GM12801 (cell line): ENCODE measurements at regions not wholly inside any gene's neighbourhood (a gene's known extent, or its start where the extent isn't known, plus 50 kb on each side); places are given as distances from the start of the nearest gene placed in this dataset.

ENCODE experiments used
- TF ChIP-seq, protein P1 (sequence below): IDR thresholded peaks from one replicate; pipeline ENCODE4 v1.5.1; 2011; ENCODE audit warnings: control low read depth; ENCODE audit not compliant: insufficient read length; ENCODE audit errors: extremely low read depth

DNA sequence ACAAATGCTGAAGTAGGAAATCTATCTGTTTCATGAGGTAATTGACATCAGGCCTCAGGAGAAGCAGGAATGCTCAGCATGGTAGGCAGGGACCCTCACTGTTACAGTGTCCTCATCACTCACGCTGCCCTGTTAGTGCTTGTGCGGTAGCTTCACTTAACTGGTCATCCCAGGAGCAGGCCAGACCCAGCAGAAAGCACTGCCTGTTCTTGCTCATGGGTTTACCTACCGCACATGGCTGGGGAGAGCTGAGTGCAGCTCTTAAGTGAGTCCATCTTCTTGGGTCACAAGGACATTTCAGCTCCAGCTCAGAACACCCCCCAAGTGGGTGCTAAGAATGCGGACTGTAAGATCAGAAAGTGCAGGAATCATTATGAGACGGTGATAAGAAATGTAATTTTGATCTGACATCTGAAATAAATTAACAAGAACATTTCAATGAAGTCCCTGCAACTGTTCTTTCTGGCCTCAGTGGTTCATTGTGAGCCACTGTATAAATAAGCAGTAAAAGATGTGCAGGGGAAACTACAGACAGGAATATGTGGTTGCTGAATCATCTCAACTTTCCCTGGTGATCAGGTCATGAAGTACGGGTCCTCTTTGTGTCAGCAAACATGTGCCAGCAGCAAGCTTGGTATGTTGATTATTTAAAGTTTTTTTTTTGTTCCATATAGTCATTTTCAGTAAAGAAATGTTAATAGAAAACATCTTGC is 757.7 kb upstream of the TMEM132C start:
- TF ChIP-seq, protein P1, sequence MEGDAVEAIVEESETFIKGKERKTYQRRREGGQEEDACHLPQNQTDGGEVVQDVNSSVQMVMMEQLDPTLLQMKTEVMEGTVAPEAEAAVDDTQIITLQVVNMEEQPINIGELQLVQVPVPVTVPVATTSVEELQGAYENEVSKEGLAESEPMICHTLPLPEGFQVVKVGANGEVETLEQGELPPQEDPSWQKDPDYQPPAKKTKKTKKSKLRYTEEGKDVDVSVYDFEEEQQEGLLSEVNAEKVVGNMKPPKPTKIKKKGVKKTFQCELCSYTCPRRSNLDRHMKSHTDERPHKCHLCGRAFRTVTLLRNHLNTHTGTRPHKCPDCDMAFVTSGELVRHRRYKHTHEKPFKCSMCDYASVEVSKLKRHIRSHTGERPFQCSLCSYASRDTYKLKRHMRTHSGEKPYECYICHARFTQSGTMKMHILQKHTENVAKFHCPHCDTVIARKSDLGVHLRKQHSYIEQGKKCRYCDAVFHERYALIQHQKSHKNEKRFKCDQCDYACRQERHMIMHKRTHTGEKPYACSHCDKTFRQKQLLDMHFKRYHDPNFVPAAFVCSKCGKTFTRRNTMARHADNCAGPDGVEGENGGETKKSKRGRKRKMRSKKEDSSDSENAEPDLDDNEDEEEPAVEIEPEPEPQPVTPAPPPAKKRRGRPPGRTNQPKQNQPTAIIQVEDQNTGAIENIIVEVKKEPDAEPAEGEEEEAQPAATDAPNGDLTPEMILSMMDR, result no peak

DNA sequence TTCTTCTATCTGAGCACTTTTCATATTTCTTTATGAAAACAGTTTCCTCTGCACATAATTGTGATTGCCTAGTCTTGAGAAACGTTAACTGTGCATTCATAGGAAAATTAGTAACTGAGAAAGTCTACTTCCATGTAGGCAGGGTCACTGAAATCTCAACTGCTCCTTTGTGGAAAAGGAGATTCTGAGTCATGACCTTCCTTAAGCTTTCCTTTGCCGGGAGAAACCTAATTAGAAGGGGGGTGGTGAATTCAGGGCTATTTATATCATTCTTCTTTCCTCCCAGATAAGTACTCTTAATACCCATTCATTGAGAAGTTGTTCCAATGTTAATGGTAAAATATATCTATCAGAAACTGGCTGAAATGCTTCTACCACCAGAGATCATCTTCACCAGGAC is 751.0 kb upstream of the TMEM132C start:
- TF ChIP-seq, protein P1, result no peak

DNA sequence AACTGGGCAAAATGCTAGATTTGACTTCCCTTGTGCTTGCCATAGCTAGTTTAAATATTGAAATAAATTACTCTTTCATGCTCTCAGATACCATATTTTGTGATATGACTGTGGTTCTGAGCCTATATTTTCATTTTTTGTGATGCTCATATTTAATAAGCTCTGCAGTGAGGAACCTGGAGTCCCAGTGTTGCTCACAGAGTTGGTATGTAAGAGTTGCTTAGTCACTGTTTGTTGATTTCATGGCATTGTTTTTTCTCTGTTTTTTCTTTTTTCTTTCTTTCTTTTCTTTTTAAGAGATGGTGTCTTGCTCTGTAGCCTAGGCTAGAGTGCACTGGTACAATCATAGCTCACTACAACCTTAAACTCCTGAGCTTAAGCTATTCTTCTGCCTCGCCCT is 750.5 kb upstream of the TMEM132C start:
- TF ChIP-seq, protein P1, result no peak

DNA sequence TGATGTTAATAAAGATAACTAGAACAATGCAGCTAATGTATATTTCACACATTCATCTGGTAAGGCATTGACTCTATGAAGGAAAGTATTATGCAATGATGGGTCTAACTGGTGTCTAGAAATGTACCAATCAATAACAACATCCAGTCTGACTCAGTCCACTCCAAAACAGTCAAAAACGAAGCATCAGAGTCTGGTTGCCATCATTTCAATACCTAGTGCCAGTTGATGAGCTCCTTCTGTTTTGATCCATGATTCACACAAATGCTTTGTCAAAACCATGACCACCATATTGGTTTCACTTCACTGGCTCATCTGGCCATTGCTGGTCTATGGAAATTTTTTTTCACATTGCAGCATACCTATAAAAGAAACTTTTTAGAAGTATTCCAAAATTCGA is 747.2 kb upstream of the TMEM132C start:
- TF ChIP-seq, protein P1, result no peak

DNA sequence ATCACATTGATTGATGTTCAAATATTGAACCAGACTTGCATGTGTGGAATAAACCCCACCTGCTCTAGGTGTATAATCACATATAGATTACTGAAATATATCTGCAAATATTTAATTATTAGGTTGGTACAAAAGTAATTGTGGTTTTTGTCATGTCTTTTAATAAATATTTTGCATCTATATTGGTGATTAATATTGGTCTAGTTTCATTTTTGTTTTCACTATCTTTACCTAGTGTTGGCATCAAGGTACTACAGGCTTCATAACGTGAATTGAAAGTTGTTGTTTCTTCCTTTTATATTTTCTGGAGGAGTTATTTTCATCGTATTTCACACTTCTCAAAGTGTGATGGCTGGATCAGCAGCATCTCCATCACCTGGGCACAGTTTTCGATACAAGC is 740.0 kb upstream of the TMEM132C start:
- TF ChIP-seq, protein P1, result no peak

DNA sequence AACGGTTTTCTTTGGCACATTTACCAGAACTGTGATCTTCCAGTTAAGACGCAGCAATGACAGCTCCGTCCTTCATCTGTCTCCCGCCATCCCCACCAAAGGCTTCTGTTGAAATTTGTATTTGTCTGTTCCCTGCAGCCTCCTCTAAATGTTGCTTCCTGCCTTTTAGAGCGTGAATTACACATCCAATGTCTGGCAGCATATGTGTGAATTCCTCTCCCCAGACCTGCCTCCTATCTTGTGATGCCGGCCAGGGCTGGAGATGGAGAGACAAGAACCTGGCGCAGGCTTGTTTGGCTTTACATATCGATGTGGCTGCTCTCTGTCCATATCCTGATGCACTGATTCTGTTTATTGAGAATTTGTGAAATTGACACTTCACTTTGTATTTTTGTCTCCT is 738.4 kb upstream of the TMEM132C start:
- TF ChIP-seq, protein P1, result no peak

DNA sequence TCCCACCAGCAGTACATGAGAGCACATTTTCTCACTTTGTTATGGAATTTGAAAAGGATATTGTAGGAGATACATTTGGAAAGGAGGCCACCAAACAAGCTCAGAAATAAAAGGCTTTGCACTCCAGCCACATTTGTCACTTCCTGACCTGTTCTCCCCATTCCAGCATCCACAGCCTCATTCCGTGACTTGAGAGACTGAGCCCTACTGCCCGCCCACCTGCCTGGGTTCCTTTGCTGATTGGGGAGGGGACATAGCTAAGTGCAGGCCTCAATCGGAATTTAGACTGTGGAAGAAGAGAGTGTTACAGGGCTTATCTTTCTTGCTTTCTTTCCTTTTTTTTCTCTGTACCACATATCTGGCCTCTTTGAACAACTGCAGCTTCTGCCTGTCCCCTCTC is 735.4 kb upstream of the TMEM132C start:
- TF ChIP-seq, protein P1, result no peak
